HG03460 (cell line): ENCODE measurements at regions not wholly inside any gene's neighbourhood (a gene's known extent, or its start where the extent isn't known, plus 50 kb on each side); places are given as distances from the start of the nearest gene placed in this dataset.
"Not testable (repeated sequence)": the region's sequence is repeated elsewhere in the genome, so short reads cannot be mapped to it uniquely, and the experiment has no call there.

Experiments used
- ATAC-seq: cut with Tn5 transposase; IDR thresholded peaks from one replicate; pipeline ENCODE4 v1.9.1; 2021; ENCODE audit not compliant: unreplicated experiment

DNA sequence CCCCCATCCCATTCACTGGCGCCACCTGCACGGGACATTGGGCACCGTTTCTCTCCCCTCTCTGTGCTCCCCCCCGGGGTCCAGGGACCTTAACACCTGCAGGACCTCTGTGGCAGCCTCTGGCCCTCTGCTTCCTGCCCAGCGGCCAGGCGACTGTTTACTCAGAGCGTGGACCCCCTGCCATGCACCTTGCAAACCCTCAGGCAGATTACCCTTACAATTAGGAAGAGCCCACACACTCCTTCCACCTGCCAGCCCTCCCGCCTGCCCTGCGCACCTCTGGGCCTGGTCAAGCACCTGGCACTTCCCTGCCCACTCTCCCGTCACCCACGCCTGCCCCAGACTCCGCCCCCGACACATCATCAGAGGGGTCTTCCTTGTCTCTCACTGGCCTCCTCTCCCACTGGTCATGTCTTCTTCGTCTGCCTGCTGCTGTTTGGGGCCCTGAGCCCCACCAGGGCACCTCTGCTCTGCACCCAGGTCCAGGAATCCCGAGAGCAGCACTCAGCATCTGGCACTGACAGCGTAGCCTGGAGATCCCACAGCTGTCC lies 281.3 kb upstream of the IRX4 start:
- no peak for ATAC-seq

DNA sequence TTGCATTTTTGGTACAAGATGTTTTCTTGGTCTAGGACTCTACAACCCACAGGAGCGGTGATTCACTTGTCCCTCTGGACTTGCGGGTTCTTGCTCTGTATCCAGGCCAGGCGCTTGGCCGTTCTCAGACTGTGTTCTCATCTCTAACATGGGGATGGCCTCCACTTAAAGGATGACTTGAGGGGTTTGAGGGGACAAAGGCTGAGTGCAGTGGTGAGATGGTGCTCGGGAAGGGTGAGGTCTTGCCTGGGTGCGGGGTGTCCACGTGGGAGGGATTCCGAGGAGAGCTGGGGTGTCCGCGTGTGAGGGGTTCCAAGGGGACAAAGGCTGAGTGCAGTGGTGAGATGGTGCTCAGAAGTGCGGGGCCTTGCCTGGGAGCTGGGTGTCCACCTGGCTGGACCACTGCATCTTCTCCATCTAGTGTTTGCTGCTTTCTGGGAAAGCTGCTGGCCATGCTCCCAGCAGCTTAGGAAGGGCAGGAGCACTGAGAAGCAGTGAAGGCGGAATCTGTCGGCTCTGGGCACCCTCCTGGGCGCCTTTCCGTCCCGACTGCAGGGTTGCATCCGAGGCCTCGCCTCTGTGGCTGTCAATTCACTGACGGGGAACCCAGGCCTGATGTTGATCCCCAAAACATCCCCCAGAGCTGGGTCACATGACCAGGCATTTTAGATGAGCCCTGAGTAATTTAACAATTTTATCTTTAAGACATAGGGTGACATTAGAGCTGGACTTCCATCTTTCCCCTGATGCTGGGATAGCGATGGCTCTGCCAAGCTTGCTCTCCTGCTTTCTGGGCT lies 280.5 kb upstream of the IRX4 start:
- ATAC-seq, result no peak

DNA sequence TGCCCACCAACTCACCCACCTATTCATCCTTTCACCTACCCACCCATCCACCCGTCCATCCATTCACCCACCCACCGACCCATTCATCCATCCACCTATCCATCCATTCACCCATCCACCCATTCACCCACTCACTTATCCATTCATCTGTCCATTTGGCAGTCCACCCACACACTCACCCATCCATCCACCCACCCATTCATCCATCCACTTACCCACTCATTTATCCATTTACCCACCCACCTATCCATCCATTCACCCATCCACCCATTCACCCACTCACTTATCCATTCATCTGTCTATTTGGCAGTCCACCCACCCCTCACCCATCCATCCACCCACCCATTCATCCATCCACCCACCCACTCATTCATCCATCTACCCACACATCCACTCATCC lies 278.1 kb upstream of the IRX4 start:
- no peak for ATAC-seq

DNA sequence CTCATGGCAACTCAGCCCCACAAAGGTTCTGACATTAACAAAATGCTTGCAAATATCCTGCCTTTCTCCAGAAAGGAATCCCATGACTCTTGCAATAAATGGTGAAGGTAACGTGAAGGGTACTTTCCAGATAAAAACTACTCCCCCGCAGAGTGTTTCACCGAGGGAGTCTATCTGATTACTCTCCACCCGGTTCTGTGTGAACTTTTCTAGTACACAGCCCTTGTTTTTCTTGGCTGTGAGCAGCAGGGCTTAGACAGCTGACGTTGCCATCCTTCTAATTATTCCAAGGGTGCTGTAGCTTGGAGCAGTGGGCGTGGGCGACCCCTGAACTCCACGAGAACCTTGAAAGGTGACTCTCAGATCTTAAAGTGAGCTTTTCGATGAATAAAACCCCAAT lies 276.0 kb upstream of the IRX4 start:
- no peak for ATAC-seq

DNA sequence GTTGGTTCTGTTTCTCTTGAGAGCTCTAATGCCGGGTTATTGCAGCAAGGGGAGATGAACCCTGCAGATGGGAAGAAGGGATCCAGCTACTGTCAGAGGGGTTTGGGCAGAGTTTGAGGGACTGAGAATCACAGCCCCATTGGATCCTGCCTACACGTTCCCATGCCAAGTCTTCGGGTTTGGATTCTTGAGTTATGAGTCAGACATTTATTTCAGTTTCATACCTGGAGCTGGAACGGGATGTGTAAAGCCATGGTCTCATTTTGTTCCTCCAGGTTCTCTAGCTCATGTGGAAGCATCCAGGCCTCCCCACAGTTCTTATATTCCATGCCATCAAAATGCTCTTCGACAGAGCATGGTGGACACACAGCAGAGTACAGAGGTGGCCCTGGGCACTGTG lies 275.4 kb upstream of the IRX4 start:
- no peak for ATAC-seq

DNA sequence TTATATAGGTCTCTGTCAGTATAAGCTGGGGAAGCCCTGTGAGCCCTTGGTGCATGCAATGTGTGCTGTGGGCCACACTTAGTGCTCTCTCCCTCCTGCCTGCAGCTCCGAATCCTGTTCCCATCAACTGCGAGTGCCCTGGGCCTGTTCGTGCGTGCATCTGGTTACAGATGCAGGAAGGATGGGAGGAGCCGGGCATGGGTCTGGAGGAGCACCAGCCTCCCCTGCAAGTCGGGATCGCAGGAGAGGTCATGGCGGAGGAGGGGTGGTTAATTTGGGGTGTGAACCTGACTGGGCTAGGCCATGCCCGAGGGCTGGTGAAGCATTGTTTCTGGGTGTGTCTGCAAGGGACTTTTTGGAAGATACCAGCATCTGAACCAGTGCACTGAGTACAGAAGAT lies 274.6 kb upstream of the IRX4 start:
- no peak for ATAC-seq

DNA sequence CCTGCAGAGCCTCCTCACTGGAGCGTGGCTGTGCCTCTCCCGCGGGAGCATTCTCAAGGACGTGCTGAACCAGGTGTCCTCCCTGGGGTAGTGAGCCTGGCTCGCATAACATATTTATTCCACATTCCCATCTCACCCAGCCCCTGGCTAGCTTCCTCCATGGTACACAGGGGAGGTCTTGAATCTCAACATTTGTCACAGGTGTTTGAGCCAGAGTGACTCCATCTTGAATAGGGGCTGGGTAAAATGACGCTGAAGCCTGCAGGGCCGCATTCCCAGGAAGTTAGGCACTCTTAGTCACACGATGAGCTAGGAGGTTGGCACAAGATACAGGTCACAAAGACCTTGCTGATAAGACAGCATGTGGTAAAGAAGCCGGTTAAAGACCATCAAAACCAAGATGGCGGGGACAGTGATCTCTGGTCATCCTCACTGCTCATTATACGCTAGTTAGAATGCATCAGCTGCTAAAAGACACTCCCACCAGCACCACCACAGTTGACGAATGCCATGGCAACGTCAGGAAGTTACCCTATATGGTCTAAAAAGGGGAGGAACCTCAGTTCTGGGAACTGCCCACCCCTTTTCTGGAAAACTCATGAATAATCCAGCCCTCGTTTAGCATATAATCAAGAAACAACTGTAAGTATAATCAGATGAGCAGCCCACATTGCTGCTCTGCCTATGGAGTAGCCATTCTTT lies 273.8 kb upstream of the IRX4 start:
- ATAC-seq, result no peak

DNA sequence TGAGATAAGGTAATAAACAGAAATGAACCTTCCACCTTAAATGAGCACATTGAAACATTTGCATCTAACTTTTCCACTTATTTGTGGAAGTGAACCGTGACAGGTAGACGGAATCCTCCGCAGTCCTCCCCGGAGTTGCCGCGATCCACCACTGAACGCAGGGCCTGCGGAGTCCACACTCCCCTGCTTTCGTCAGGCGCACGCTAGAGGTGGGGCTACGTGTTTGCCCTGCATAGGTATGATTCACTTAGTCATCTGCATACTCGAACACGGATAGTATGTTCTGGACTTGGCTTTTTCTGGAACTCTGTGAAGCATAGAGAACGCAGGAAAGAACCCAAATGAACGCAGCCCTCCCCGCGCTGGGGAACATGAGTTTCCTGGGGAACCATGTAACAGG lies 272.8 kb upstream of the IRX4 start:
- no peak for ATAC-seq

DNA sequence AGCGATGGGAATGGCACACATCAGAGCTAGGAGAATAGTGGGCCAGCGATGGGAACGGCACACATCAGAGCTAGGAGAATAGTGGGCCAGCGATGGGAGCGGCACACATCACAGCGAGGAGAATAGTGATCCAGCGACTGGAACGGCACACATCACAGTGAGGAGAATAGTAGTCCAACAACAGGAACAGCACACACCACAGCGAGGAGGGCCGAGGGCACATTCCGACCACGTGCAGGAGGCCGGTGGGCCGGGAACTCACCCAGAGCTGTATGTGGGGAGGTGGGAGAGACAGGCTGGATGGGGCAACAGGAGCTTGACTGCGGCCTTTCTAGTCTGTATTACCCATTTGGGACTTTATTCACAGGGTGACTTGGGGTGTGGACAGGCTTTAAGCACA lies 271.1 kb upstream of the IRX4 start:
- no peak for ATAC-seq

DNA sequence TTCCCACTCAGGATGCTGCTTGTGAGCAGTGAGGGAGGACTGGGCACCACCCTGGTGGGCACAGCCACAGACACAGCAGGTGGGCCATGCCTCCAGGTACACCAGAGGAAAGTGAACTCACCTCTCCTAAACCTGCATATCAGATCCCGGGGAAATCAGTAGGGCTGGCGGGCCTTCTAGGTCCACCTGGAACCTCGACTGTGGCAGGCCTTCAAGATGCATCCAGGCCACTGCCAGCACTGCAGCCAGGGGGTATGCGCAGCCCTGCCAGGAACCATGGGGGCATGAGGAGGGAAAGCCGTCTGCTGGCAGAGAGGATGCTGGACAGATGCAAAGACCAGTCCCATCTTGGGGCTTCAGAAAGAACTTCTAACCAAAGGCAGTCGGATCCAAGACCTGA lies 270.6 kb upstream of the IRX4 start:
- no peak for ATAC-seq

DNA sequence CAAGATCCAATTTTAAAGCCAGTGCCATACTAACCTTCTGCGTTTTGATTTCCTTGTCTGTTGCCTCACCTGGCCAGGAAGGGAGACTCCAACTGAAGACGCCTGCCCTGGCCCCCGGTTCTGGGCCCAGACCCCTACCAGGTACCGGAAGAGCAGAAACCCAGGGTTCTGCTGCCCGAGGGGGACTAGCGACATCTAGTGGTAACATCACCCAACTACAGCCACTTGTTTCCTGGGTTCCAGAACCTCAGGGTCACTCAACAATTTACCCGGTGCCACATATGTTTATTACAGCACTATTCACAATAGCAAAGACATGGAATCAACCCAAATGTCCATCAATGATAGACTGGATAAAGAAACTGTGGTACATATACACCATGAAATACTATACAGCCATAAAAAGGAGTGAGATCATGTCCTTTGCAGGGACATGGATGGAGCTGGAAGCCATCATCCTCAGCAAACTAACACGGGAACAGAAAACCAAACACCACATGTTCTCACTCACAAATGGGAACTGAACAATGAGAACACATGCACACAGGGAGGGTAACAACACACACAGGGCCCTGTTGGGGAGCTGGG lies 268.7 kb upstream of the IRX4 start:
- not testable (repeated sequence) for ATAC-seq

DNA sequence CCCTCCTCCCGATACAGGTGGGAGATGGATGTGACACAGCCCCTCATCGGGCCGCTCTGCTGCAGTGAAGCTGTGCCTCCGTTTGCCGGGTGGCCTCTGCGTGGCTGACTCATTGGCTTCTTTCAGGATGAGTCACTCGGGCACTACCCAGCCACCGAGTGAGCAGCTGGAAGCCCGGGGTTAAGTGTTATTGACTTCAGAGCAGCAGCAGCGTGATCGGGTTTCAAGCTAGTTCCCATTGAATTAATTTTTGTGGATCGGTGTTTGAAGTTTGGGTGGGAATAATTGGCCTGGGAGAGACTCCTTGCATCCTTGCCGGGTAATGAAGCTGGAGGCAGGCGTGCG lies 266.4 kb upstream of the IRX4 start:
- ATAC-seq, result no peak

DNA sequence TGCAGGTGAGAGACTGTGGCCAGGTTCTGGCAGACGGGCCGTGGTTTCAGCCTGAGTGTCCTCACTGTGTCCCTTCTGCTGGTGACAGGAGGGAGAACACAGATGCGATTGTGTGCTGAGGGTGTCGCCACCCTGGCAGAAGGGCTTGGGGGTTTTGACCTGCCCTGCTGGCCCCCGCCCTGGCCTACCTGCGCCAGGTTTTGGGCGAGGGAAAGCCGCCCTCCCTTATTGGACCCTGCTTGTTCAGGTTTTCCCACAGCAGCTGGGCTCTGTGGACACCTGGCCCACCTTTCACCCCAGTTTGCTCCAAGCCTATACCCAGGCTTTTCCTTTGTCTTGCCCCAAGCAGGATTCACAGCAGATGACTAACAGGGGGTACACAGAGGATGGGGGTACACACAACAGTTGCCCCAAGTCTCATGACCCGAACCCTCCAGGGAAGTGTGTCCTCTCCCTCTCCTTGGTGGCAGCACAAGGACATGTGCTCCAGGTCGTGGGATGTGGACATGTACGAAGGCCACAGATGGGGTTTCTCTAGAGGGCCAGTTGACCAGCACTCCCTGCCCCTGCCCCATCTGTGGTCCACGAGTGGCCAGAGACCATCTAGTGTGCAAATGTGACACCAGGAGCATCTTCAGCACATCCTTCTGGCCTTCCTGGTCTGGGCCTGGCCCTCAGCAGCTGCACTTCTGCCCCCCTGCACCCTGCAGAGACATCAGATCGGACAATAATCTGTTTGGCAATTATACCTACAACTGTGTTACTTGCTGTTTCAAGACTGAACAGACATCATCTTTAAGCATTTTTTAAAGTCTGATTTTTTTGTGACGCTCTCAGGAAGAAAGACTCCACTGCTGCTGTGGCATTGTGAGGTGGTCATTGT lies 265.8 kb upstream of the IRX4 start:
- no peak for ATAC-seq

DNA sequence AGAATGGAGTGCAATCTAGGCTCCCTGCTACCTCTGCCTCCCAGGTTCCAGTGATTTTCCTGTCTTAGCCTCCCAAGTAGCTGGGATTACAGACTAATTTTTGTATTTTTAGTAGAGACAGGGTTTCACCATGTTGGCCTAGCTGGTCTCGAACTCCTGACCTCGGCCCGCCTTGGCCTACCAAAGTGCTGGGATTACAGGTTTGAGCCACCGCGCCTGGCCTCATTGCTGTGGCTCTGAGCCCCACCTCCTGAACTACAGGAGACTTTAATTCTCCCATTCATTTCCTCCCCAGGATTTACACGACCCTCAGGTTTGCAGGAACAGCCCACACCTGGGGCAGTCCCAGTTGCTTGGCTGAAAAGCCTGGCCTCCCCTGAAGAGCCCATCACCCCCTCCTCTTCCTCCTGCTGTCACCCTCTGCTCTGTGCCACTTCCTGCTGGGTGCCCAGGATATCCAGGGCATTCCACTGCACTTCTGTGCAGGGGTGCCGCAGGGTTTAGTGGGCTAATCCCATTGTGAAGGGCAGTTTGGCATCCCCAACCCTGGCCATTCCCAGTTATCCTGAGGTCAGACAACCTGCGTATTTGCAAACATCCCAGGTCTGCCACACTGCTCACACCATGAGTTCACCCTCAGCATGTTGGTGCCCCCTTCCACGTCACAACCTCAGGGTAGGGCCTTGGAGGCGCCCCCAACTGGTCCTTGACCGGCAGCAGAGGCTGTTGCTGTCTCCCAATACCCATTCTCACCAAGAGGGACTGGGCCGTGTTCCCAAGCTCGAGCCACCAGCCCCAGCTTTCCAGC lies 265.0 kb upstream of the IRX4 start:
- ATAC-seq, result no peak

DNA sequence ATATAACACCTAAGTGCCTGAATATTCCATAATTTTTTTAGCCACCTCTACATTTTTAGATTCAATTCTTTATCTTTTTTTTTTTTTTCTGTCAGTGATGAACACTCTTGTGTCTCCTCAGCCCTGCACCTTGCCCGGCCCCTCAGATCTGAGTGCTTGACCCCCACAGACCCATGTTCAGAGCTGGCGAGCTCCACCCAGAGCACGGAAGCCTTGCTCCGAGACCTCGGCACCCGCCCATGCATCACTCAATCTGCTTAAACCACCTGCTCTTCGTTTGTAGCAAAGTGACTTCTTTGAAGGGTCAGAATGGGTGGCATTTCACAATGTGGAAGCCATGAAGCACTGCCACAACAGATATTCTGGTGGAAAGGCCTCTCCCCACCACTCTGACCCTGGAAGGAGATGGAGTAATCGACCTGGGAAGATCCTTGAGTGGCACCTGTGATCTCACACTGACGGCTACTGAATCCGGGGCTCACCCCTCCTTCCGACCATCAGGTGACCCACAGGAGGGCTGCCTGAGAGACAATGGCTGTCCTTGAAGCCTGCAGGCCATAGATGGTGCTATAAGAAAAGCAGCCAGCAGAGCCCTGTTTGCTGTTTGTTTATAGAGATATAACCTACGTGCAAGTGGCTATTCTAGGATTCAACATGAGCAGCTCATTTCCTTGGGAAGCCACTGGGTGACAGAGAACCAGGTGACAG lies 261.1 kb upstream of the IRX4 start:
- no peak for ATAC-seq

DNA sequence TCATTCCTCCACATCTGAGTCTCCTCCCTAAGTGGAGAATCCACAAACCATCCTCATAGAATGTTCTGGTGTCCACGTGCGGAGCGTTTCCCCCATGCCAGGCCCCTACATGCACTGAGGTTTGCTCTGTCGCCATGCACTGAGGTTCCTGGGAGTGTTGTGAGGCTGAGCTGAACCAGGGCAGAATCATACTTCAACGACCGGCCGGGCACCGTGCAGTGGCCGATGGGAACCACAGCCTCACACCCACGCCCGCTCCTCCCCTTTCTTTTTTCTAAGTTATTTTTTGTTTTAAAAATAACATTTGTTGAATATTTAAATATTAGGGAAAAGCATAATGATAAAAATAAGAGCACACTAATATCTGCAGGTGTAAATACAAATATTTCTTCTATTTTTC lies 260.4 kb upstream of the IRX4 start:
- ATAC-seq, result no peak

DNA sequence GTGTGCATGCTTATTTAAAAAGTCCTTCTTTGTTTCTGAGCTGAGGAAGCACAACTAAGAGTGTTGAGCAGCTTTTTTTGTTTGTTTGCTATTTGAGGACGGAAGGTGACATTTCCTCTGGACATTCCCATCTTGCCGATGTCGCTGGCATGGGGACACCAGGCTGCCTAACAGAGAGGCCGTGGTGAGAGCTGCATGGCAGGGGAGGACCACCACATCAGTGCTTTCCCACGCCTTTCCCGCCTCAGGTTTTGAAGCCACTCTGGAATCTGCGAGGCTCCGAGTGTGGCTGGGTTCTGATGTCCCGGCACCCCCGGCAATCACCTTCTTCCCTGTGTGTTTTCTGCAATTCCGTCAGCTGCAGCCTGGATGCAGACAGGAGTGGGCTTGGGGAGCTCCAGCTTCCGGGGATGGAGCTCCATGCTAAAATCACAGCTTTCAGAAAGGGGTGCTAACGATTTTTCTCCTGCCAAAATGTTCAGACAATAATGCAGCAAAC lies 259.8 kb upstream of the IRX4 start:
- ATAC-seq, result no peak

DNA sequence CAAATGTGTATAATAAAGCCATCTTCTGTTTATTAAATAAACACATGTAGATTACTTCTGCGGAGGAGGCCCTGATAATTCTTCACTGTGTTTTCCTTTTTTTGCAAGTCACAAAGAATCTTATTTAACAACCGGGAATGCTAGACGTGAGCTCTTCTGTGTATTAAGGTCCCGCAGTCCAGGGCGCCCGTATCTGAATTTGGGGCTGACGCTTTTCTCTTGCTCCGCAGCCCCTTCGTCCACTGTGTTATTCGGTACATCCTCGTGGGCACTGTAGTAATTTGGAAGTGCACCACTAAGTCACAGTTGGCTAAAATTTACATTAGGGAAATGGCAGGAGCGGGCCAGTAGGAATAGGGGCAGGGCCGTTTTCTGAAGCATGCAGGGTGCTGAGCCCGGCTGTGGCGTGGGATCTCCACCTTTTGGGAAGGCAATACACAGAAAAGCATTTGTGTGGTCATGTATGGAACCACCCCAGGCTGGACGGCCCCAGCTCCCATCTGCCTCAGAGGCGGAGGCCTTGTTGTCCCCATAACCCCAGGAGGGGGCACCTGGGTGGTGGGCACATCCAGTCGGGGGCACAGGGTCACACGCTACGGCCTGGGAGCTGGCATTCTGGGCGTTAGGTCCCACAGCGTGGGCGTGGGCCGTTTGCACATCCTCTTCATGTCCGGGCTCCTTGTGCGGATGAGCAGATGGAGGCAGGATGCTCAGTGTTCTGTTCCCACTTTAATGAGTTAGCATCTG lies 258.7 kb upstream of the IRX4 start:
- no peak for ATAC-seq
